Endothelial cell of hepatic sinusoid (primary cell): ENCODE measurements at regions not wholly inside any gene's neighbourhood (a gene's known extent, or its start where the extent isn't known, plus 50 kb on each side); places are given as distances from the start of the nearest gene placed in this dataset.
"Not testable (repeated sequence)": the region's sequence is repeated elsewhere in the genome, so short reads cannot be mapped to it uniquely, and the experiment has no call there.

Experiments
- in situ Hi-C: cut with HindIII; loops from 2 replicates; pipeline ENCODE4 v1.10.0; 2017; ENCODE audit warnings: low sequenced_read_pairs

- in situ Hi-C loops, result no loop called here
Measured at GRCh38 chr2:147165697-147166382, 679.0 kb upstream of the ACVR2A start.

- in situ Hi-C loops, result no loop called here
Measured at GRCh38 chr2:147164563-147164962, 680.3 kb upstream of the ACVR2A start.

- in situ Hi-C loops, result no loop called here
Measured at GRCh38 chr2:147161746-147162145, 683.1 kb upstream of the ACVR2A start.

GRCh38 chr2:147156970-147157369, 687.9 kb upstream of the ACVR2A start:
- in situ Hi-C loops, result no loop called here

GRCh38 chr2:147150241-147150635, 694.6 kb upstream of the ACVR2A start:
- in situ Hi-C loops, result no loop called here

- in situ Hi-C loops, result no loop called here
Measured at GRCh38 chr2:147149575-147150240, 695.1 kb upstream of the ACVR2A start.

- in situ Hi-C loops, result no loop called here
Measured at GRCh38 chr2:147147802-147148201, 697.0 kb upstream of the ACVR2A start.

GRCh38 chr2:147141930-147142329, 702.9 kb upstream of the ACVR2A start:
- in situ Hi-C loops, result no loop called here

GRCh38 chr2:147139732-147140131, 705.1 kb upstream of the ACVR2A start:
- in situ Hi-C loops, result not testable (repeated sequence)

- in situ Hi-C loops, result no loop called here
Measured at GRCh38 chr2:147137711-147138110, 707.1 kb upstream of the ACVR2A start.

GRCh38 chr2:147135376-147135775, 709.5 kb upstream of the ACVR2A start:
- in situ Hi-C loops, result no loop called here

GRCh38 chr2:147133286-147133908, 711.4 kb upstream of the ACVR2A start:
- in situ Hi-C loops, result no loop called here

- in situ Hi-C loops, result no loop called here
Measured at GRCh38 chr2:147125145-147125544, 719.7 kb upstream of the ACVR2A start.

- in situ Hi-C loops, result no loop called here
Measured at GRCh38 chr2:147122944-147123343, 721.9 kb upstream of the ACVR2A start.

- in situ Hi-C loops, result no loop called here
Measured at GRCh38 chr2:147110962-147111361, 733.9 kb upstream of the ACVR2A start.

GRCh38 chr2:147110317-147110716, 734.5 kb upstream of the ACVR2A start:
- in situ Hi-C loops, result no loop called here

- in situ Hi-C loops, result no loop called here
Measured at GRCh38 chr2:147109291-147109690, 735.5 kb upstream of the ACVR2A start.

- in situ Hi-C loops, result no loop called here
Measured at GRCh38 chr2:147108548-147108947, 736.3 kb upstream of the ACVR2A start.

- in situ Hi-C loops, result no loop called here
Measured at GRCh38 chr2:147101941-147102790, 742.7 kb upstream of the ACVR2A start.

GRCh38 chr2:147100406-147101035, 744.3 kb upstream of the ACVR2A start:
- in situ Hi-C loops, result no loop called here

- in situ Hi-C loops, result no loop called here
Measured at GRCh38 chr2:147099845-147100244, 745.0 kb upstream of the ACVR2A start.
